Natural killer cell treated with Interleukin-12 subunit alpha and Interleukin-12 subunit beta and Interleukin-15 and Interleukin-18, amount 100 ng/mL, for 72 hours (primary cell): ENCODE measurements at regions not wholly inside any gene's neighbourhood (a gene's known extent, or its start where the extent isn't known, plus 50 kb on each side); places are given as distances from the start of the nearest gene placed in this dataset.

Experiments
- ATAC-seq, 2 donors: fragments of 150-1000 bp; cut with Tn5 transposase in 1 of 2; sonication (Bioruptor Pico), chemical (Tn5 transposase) in 1 of 2; 2 replicates each; pipeline ENCODE4 v1.10.0; 2021
- DNase-seq: peaks from one replicate; pipeline ENCODE4 v3.0.0; 2022; ENCODE audit warnings: low spot score
- H3K27ac Mint-ChIP-seq, 2 donors: 1 replicate in 1 of 2; 2 replicates in 1 of 2; pipeline ENCODE4 v1.8.0; 2022; ENCODE audit warnings: mixed read lengths in 2 of 2, mild to moderate bottlenecking in 1 of 2, moderate library complexity in 1 of 2
- H3K27me3 Mint-ChIP-seq, 2 donors: 1 replicate in 1 of 2; 2 replicates in 1 of 2; pipeline ENCODE4 v1.8.0; 2022; ENCODE audit warnings: mixed read lengths in 2 of 2
- H3K36me3 Mint-ChIP-seq: one replicate; pipeline ENCODE4 v1.8.0; 2022; ENCODE audit warnings: mixed read lengths
- H3K4me1 Mint-ChIP-seq, 2 donors: 1 replicate in 1 of 2; 2 replicates in 1 of 2; pipeline ENCODE4 v1.8.0; 2022; ENCODE audit warnings: low read depth in 2 of 2, mixed read lengths in 2 of 2, mild to moderate bottlenecking in 1 of 2
- H3K4me3 Mint-ChIP-seq: one replicate; pipeline ENCODE4 v1.8.0; 2022; ENCODE audit warnings: mixed read lengths
- H3K9me3 Mint-ChIP-seq: 2 replicates; pipeline ENCODE4 v1.8.0; 2022; ENCODE audit warnings: mixed read lengths

DNA sequence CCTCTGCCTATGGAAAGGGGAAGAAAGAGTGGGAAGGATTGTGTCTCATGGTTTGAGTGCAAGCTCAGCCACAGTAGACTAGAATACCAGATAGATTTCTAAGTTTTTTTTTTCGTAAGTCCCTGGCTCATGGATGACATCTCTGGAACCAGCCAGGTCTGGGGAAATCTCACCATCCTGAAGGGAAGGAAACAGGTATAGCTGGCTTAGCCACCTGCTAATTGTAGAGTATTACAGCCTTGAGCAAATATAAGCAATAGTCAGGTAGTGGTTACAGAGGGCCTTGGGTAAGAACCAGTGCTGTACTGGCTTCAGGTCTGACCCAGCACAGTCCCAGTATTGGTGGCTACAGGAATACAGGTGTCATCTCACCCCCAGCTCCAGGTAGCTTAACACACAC, 500.9 kb upstream of the PRMT6 start:
- no peaks in the 10 kb centered on the region for H3K27me3 Mint-ChIP-seq
- DNase-seq = no peak
- no peak for ATAC-seq
- H3K36me3 Mint-ChIP-seq = no peaks in the 10 kb centered on the region
- H3K4me3 Mint-ChIP-seq = no peak overlapping the region
- H3K4me1 Mint-ChIP-seq = no peaks in the 10 kb centered on the region
- peaks cover 29% of the 10 kb centered on the region for H3K9me3 Mint-ChIP-seq
- H3K27ac Mint-ChIP-seq = no peak overlapping the region

- Mint-ChIP-seq H3K4me3 (no peak overlapping the region), H3K27me3 (no peaks in the 10 kb centered on the region), H3K4me1 (no peaks in the 10 kb centered on the region), H3K9me3 (peaks cover 30% of the 10 kb centered on the region), H3K27ac (no peak overlapping the region), H3K36me3 (peaks cover 5% of the 10 kb centered on the region)
- ATAC-seq (no peak), DNase-seq (no peak)
These were observed 492.3 kb upstream of the PRMT6 start for GRCh38 chr1:106564192-106564591.

DNA sequence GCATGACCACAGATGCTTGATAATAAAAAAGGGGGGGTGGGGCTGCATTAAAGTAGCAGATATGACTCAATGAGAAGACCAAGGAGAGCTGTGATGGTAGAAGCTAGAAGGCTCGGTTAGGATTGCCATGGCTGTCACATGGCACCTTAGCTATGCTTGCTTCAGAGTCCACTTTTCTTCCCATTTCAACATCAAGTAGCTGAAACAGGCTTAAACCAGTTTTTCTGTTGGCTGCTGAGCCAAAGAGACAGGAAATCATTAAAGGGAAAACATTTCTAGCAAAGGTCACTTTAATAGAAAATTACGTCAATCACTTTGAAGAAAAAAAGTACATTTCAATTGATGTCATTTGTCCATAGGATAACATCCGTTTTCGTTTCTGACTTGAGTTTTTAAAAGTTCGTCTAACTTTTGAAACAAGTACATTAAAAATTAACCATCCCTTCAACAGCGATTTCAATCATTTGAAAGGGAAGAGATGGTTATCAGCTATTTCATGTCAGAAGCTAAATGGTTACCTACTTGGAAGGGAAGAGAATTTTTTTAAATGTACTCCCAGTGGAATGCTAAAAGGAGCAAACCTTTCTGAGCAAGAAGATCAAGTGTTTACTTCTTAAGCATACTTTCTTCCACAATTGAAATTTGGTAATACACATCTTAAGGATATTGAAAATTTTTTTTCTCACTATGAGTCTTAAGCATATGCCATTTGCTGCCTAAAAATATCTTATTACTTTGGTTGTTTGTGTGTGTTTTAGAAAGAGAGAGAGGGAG, 488.1 kb upstream of the PRMT6 start:
- Mint-ChIP-seq H3K4me3 (no peak overlapping the region), H3K36me3 (peaks cover 5% of the 10 kb centered on the region), H3K27me3 (no peaks in the 10 kb centered on the region), H3K4me1 (no peaks in the 10 kb centered on the region), H3K27ac (no peak overlapping the region), H3K9me3 (peaks cover 27% of the 10 kb centered on the region)
- DNase-seq (no peak), ATAC-seq (no peak)

- no peak for ATAC-seq
- Mint-ChIP-seq H3K4me3 (no peak overlapping the region), H3K9me3 (peaks cover 17% of the 10 kb centered on the region), H3K27ac (no peak overlapping the region), H3K4me1 (no peaks in the 10 kb centered on the region), H3K36me3 (no peaks in the 10 kb centered on the region), H3K27me3 (no peaks in the 10 kb centered on the region)
- no peak for DNase-seq
These were observed 485.4 kb upstream of the PRMT6 start for GRCh38 chr1:106571109-106571508.

GRCh38 chr1:106584107-106584506, 472.4 kb upstream of the PRMT6 start:
- Mint-ChIP-seq H3K9me3 (peaks cover 21% of the 10 kb centered on the region), H3K4me1 (no peaks in the 10 kb centered on the region), H3K36me3 (peaks cover 4% of the 10 kb centered on the region), H3K27me3 (no peaks in the 10 kb centered on the region), H3K4me3 (no peak overlapping the region), H3K27ac (no peak overlapping the region)
- ATAC-seq (no peak), DNase-seq (no peak)

DNA sequence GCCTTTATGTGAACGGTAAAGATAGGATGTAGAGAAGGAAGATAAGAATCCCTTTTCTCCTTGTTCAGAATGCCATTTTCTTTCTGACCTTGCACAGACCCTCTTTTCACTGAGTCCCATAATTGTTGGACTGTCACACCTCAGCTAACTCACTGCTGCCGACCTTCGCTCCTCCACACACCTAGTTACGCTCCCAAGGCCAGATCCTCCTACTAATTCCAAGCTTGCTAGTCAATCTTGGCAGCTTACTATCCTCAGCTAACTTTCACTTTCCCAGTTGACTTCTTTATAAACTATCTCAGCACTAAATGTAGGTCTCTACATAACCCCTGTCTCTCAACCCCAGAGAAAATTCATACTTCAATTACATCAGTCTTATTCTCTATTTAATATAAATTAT, 471.8 kb upstream of the PRMT6 start:
- H3K27me3 Mint-ChIP-seq = no peaks in the 10 kb centered on the region
- H3K4me1 Mint-ChIP-seq = no peaks in the 10 kb centered on the region
- peaks cover 21% of the 10 kb centered on the region for H3K9me3 Mint-ChIP-seq
- no peak overlapping the region for H3K27ac Mint-ChIP-seq
- ATAC-seq = no peak
- H3K36me3 Mint-ChIP-seq = peaks cover 4% of the 10 kb centered on the region
- H3K4me3 Mint-ChIP-seq = no peak overlapping the region
- DNase-seq = no peak

- Mint-ChIP-seq H3K36me3 (peaks cover 8% of the 10 kb centered on the region), H3K27me3 (no peaks in the 10 kb centered on the region), H3K4me3 (no peak overlapping the region), H3K9me3 (peaks cover 19% of the 10 kb centered on the region), H3K27ac (no peak overlapping the region), H3K4me1 (no peaks in the 10 kb centered on the region)
- no peak for DNase-seq
- ATAC-seq = no peak
These were observed 455.8 kb upstream of the PRMT6 start for GRCh38 chr1:106600626-106601025.

- Mint-ChIP-seq H3K36me3 (peaks cover 8% of the 10 kb centered on the region), H3K27me3 (no peaks in the 10 kb centered on the region), H3K27ac (no peak overlapping the region), H3K4me1 (no peaks in the 10 kb centered on the region), H3K4me3 (no peak overlapping the region), H3K9me3 (peaks cover 16% of the 10 kb centered on the region)
- DNase-seq (no peak), ATAC-seq (no peak)
These were observed 452.9 kb upstream of the PRMT6 start for GRCh38 chr1:106603616-106604015.

DNA sequence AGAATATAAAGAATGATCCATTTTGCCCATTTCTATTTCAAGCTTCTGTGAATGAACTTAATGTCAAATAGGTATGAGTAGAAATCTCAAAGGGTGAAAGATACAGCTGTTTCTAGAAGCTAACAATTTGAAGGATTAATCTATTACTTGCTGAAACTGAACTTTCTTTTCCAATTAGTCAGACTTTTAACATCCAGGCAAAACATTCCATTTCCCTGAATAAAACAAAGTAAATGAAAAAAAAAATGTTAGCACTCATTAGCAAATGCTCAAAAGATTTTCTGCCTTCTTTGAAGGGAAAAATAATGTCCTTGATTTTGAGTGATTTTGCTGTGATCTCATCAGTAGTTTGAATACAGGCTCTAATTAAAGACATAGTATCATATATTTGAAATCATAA, 447.6 kb upstream of the PRMT6 start:
- Mint-ChIP-seq H3K36me3 (peaks cover 4% of the 10 kb centered on the region), H3K4me3 (no peak overlapping the region), H3K9me3 (peaks cover 12% of the 10 kb centered on the region), H3K27ac (no peak overlapping the region), H3K4me1 (no peaks in the 10 kb centered on the region), H3K27me3 (no peaks in the 10 kb centered on the region)
- DNase-seq (no peak), ATAC-seq (no peak)

GRCh38 chr1:106613068-106613467, 443.4 kb upstream of the PRMT6 start:
- H3K27ac Mint-ChIP-seq = no peak overlapping the region
- H3K36me3 Mint-ChIP-seq = peaks cover 9% of the 10 kb centered on the region
- H3K9me3 Mint-ChIP-seq = peaks cover 10% of the 10 kb centered on the region
- no peaks in the 10 kb centered on the region for H3K27me3 Mint-ChIP-seq
- H3K4me3 Mint-ChIP-seq = no peak overlapping the region
- DNase-seq (no peak), ATAC-seq (no peak)
- no peaks in the 10 kb centered on the region for H3K4me1 Mint-ChIP-seq

DNA sequence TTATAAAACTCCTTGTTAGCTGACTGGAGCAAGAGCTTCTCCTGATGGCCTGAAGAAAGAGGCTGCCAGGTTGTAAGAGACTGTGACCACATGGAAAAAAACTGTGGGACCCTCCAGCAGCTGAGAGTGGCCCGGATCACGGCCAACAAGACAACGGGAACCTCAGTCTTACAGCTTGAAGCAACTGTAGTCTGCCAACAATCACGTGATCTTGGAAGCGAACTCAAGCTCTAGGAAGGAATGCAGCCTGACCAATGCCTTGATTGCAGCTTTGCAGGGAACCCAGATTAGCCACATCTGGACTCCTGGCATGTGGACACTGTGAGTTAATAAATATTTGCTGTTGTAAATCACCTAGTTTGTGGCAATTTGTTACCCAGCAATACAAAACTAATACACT, 442.6 kb upstream of the PRMT6 start:
- no peak overlapping the region for H3K27ac Mint-ChIP-seq
- peaks cover 14% of the 10 kb centered on the region for H3K36me3 Mint-ChIP-seq
- no peak for DNase-seq
- no peak for ATAC-seq
- H3K4me1 Mint-ChIP-seq = no peaks in the 10 kb centered on the region
- no peaks in the 10 kb centered on the region for H3K27me3 Mint-ChIP-seq
- H3K4me3 Mint-ChIP-seq = no peak overlapping the region
- peaks cover 15% of the 10 kb centered on the region for H3K9me3 Mint-ChIP-seq

DNA sequence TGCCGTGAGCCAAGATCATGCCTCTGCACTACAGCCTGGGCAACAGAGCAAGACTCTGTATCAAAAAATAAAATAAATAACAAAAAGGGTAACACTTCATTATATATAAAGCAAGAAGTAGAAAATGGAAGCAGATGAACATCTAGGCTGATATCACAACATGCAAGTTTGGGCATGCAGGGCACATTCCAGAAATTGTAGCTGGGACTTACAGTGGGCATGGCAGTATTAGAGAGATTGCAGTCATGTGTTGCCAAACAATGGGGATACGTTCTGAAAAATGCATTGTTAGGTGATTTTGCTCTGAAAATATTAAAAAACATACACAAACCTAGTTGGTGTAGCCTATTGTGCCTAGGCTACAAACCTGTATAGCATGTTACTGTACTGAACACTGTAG, 441.0 kb upstream of the PRMT6 start:
- H3K4me3 Mint-ChIP-seq = no peak overlapping the region
- DNase-seq (no peak), ATAC-seq (no peak)
- peaks cover 11% of the 10 kb centered on the region for H3K36me3 Mint-ChIP-seq
- no peaks in the 10 kb centered on the region for H3K27me3 Mint-ChIP-seq
- peaks cover 12% of the 10 kb centered on the region for H3K9me3 Mint-ChIP-seq
- H3K27ac Mint-ChIP-seq = no peak overlapping the region
- no peaks in the 10 kb centered on the region for H3K4me1 Mint-ChIP-seq

DNA sequence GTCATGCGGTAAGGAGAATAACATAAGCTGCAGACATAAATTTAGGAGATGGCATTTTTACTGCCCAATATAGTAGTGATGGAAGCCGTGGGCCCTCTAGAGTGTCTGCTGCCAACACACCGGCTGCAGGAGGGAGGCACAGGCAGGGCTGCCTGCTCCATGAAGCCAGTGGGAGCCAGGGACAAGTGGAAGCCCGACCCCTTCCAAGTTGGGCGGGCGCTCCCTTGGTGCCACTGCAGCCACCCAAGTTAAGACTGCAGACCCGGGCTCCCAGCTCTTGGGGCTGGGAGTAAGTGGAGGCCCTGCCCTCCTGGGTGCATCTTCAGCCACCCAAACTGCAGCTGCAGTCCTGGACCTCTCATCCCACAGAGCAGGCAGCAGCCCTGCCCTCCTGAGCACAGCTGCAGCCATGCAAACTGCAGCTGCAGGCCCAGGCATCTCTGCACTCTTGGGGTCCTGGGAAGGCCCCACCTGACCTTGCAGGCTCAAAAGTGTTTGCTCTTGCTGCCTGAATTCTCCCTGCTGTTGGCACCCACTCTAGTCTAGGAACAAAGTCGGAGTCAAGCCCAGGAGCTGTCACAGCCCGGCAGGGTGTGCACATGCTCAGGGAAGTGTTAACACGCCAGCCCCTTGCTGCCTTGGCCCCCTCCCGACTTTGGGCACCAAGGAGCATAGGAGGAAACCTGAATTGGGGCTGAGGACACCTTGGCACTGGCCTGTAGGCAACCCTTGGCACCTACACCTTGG, 437.2 kb upstream of the PRMT6 start:
- Mint-ChIP-seq H3K4me1 (no peaks in the 10 kb centered on the region), H3K4me3 (no peak overlapping the region), H3K9me3 (peaks cover 14% of the 10 kb centered on the region), H3K36me3 (peaks cover 10% of the 10 kb centered on the region), H3K27me3 (no peaks in the 10 kb centered on the region), H3K27ac (no peak overlapping the region)
- ATAC-seq (no peak), DNase-seq (no peak)

- Mint-ChIP-seq H3K27ac (no peak overlapping the region), H3K9me3 (peaks cover 16% of the 10 kb centered on the region), H3K4me1 (no peaks in the 10 kb centered on the region), H3K27me3 (no peaks in the 10 kb centered on the region), H3K36me3 (peaks cover 10% of the 10 kb centered on the region), H3K4me3 (no peak overlapping the region)
- ATAC-seq (no peak), DNase-seq (no peak)
These were observed 436.7 kb upstream of the PRMT6 start for GRCh38 chr1:106619827-106620134.
